Neural progenitor cell (in vitro differentiated cells): ENCODE measurements at regions not wholly inside any gene's neighbourhood (a gene's known extent, or its start where the extent isn't known, plus 50 kb on each side); places are given as distances from the start of the nearest gene placed in this dataset.

ENCODE experiments used
- CTCF ChIP-seq: fragments of 200-600 bp; sonication (generic); IDR thresholded peaks from 2 replicates; pipeline ENCODE4 v1.5.1; 2017; ENCODE audit warnings: antibody characterized with exemption, mild to moderate bottlenecking
- EZH2phosphoT487 ChIP-seq: fragments of 200-600 bp; sonication (generic); IDR thresholded peaks from 2 replicates; pipeline ENCODE4 v1.6.1; 2017; ENCODE audit warnings: antibody characterized with exemption

GRCh38 chr13:97752961-97753668 lies 200.4 kb upstream of the IPO5 start:
- no peak for TF ChIP-seq CTCF
- TF ChIP-seq EZH2phosphoT487 = no peak
